Fibroblast of mammary gland (primary cell): ENCODE measurements at regions not wholly inside any gene's neighbourhood (a gene's known extent, or its start where the extent isn't known, plus 50 kb on each side); places are given as distances from the start of the nearest gene placed in this dataset.
A peak's percentile ranks its signal among the peaks of the same experiment; 100 is the strongest.

Experiments
- DNase-seq: peaks from one replicate; pipeline ENCODE4 v3.0.0-alpha.2; 2010; ENCODE audit warnings: low read depth
- H3K4me3 ChIP-seq: 2 replicates; pipeline ENCODE4 v1.5.1; 2011; ENCODE audit warnings: low read depth, mild to moderate bottlenecking, low read length, moderate library complexity; ENCODE audit not compliant: control insufficient read depth
- TF ChIP-seq, protein P1 (sequence below): conservative IDR thresholded peaks from 2 replicates; pipeline ENCODE4 v1.5.1; 2011; ENCODE audit warnings: low read depth, low read length, inconsistent platforms; ENCODE audit not compliant: control insufficient read depth, insufficient read depth

DNA sequence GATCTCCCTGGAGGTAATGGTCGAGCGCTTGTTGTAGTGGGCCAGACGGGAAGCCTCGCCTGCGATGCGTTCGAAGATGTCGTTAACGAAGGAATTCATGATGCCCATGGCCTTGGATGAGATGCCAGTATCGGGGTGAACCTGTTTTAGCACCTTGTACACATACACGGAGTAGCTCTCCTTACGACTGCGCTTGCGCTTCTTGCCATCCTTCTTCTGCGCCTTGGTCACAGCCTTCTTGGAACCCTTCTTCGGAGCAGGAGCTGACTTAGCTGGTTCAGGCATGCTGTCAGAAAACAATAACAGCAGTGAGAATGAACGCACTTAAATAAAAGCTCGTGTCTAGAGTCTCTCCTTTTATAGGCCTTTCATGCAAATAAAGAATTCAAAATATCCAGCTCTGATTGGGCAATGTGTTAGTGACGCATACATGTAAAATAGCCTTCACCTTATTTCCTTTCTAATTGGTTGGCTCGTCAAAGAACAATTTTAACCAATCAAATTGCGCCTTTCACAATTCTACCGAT is 129.2 kb downstream of the HFE start:
- H3K4me3 ChIP-seq, result peak overlapping the region; percentile 54
- TF ChIP-seq, protein P1, sequence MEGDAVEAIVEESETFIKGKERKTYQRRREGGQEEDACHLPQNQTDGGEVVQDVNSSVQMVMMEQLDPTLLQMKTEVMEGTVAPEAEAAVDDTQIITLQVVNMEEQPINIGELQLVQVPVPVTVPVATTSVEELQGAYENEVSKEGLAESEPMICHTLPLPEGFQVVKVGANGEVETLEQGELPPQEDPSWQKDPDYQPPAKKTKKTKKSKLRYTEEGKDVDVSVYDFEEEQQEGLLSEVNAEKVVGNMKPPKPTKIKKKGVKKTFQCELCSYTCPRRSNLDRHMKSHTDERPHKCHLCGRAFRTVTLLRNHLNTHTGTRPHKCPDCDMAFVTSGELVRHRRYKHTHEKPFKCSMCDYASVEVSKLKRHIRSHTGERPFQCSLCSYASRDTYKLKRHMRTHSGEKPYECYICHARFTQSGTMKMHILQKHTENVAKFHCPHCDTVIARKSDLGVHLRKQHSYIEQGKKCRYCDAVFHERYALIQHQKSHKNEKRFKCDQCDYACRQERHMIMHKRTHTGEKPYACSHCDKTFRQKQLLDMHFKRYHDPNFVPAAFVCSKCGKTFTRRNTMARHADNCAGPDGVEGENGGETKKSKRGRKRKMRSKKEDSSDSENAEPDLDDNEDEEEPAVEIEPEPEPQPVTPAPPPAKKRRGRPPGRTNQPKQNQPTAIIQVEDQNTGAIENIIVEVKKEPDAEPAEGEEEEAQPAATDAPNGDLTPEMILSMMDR, result no peak
- peak; percentile 95 for DNase-seq

GRCh38 chr6:26216886-26217713 is 129.9 kb downstream of the HFE start:
- TF ChIP-seq, protein P1, result peak; percentile 27
- peak; percentile 79 for DNase-seq
- peak overlapping the region; percentile 54 for H3K4me3 ChIP-seq

- no peak for DNase-seq
- H3K4me3 ChIP-seq, result peak overlapping the region; percentile 54
- TF ChIP-seq, protein P1, result no peak
Observed at GRCh38 chr6:26217714-26218075, 130.5 kb downstream of the HFE start.

- DNase-seq, result no peak
- TF ChIP-seq, protein P1, result no peak
Observed at GRCh38 chr6:26218824-26219223, 131.6 kb downstream of the HFE start.

GRCh38 chr6:26220145-26220970 is 133.1 kb downstream of the HFE start:
- H3K4me3 ChIP-seq, result no peak overlapping the region
- TF ChIP-seq, protein P1, result no peak
- no peak for DNase-seq

More at GRCh38 chr6:26218824-26219223, 131.6 kb downstream of the HFE start:
- no peak overlapping the region for H3K4me3 ChIP-seq

- TF ChIP-seq, protein P1, result no peak
- no peak overlapping the region for H3K4me3 ChIP-seq
- no peak for DNase-seq
Observed at GRCh38 chr6:26221186-26221585, 134.0 kb downstream of the HFE start.
